GM19025 (cell line): ENCODE measurements at regions not wholly inside any gene's neighbourhood (a gene's known extent, or its start where the extent isn't known, plus 50 kb on each side); places are given as distances from the start of the nearest gene placed in this dataset.

Experiments
- ATAC-seq: cut with Tn5 transposase; IDR thresholded peaks from one replicate; pipeline ENCODE4 v1.9.1; 2021; ENCODE audit warnings: mild to moderate bottlenecking, low read depth, moderate library complexity; ENCODE audit not compliant: unreplicated experiment

DNA sequence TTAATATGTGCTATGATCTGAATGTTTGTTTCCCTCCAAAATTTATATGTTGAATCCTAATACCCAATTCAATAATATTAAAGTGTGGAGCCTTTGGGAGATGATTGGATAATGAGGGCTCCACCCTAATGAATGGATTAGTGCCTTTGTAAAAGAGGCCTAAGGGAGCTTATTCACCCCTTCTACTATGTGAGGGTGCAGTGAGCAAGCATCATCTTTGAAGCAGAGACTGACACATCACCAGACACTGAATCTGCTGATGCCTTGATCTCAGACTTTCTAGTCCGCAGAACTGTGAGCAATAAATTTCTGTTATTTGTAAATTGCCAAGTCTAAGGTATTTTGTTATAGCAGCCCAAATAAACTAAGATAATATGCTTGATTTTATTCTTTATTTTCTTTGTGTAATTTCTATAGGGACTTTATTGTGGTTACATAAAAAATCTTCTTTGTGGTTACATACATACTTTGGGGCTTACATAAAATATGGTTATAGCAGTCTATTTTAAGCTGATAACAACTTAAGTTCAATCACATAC lies 131.1 kb upstream of the SLC38A2 start:
- no peak for ATAC-seq

DNA sequence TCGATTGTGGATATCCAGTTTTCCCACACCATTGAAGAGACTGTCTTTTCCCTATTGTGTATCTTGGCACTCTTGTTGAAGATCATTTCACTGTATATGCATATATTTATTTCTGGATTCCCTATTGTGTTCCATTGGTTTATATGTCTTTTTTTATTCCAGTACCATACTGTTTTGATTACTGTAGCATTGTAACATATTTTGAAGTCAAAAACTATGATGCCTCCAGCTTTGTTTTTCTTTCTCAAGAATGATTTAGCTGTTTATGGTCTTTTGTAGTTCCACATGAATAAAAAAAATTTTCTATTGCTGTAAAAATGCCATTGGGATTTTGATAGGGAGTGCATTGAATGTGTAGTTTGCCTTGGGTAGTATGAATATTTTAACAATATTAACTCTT lies 128.1 kb upstream of the SLC38A2 start:
- ATAC-seq = no peak

DNA sequence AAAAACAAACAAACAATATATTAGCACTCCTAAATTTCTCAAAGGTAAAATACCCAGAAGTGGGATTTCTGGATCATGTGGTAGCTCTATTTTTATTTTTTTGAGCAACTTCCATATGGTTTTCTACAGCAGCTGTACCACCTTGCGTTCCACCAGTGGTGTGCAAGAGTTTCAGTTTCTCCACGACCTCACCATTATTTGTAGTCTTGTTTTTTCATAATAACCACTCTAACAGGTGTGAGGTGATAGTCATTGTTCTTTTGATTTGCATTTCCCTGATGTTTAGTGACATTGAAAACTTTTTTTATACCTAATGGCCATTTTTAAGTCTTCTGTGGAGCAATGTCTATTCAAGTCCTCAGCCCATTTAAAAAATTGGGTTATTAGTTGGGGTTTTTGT lies 127.3 kb upstream of the SLC38A2 start:
- ATAC-seq = peak; percentile 73

DNA sequence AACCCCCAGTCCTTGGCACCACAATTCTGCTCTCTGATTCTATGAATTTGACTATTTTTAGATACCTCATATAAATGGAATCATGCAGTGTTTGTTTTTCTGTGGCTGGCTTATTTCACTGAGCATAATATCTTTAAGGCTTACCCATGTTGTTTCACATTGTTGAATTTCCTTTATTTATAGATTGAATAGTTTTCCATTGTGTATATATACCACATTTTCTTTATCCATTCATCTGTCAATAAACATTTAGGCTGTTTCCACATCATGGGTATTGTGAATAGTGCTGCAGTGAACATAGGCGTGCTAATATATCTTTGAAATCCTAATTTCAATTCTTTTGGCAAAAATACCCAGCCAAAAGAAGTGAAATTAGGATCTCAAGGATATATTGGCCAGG lies 126.7 kb upstream of the SLC38A2 start:
- ATAC-seq = no peak

DNA sequence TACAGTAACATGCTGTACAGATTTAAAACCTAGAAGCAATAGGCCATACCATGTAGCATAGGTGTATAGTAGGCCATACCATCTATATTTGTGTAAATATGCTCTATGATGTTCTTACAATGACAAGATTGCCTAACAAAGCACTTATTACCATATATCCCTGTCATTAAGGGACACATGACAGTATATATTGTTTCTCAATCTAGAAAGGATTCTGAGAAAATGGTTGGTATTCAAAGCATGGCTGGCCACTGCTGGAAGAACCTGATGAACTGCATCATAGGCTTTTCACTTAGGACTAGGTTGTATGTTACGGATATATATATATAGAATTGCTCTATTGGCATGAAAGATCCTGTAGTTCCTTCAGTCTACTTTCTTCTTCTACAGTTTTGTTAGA lies 125.2 kb upstream of the SLC38A2 start:
- ATAC-seq = no peak

DNA sequence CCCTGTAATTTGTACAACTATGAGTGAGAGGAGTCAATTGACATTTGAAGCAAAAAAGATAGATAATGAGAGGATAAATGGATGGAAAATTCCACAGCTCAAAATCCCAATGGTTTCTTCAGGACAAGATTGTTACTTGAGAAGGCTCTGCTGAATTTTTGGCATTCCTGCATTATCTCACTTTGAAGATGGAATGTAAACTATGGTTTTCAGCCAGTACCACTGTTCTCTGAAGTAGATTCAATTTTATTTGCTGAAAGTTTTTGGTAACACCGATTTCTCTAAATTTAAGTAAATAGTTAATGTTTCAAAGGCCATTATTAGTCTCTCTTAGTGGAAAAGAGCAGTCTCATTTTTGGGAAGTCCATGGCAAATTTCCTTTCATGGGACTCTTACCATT lies 121.9 kb upstream of the SLC38A2 start:
- ATAC-seq = no peak

DNA sequence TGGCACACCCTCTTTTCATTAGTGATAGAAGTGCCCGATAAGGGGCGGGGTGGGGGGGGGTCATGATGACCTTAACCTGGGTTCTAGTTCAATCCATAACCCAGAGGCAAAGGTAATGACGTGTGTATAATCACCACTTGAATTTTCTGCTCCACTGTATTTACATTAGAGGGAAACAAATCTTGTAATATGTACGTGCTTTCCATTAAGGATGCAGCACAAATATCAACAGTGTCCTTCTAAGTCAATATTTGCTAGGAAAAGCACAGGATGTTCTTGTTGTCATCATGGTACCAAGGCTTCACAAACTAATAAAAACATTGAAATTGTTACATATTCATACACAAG lies 121.2 kb upstream of the SLC38A2 start:
- no peak for ATAC-seq

- no peak for ATAC-seq
Measured at GRCh38 chr12:46493150-46493833, 120.7 kb upstream of the SLC38A2 start.

- no peak for ATAC-seq
Measured at GRCh38 chr12:46492471-46493085, 120.0 kb upstream of the SLC38A2 start.

DNA sequence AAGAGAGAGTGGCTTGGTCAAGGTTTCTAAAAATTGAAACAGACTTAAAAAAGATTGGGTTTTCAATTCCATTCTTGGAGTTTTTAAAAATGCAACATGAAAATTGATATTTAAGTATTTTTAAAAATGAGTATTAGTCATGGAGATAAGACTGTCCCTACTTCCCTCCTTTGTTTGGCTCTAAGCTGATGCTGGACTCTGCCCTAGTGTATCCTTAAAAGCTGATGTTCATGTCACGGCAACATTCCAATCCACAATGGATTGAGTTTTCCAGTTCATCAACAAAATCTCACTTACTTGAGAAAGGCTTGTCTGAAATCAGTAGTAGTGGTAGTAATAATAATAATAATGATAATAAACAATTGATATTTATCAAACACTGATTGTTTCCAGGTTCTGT lies 119.0 kb upstream of the SLC38A2 start:
- ATAC-seq = no peak

GRCh38 chr12:46490635-46491034 lies 118.1 kb upstream of the SLC38A2 start:
- no peak for ATAC-seq

DNA sequence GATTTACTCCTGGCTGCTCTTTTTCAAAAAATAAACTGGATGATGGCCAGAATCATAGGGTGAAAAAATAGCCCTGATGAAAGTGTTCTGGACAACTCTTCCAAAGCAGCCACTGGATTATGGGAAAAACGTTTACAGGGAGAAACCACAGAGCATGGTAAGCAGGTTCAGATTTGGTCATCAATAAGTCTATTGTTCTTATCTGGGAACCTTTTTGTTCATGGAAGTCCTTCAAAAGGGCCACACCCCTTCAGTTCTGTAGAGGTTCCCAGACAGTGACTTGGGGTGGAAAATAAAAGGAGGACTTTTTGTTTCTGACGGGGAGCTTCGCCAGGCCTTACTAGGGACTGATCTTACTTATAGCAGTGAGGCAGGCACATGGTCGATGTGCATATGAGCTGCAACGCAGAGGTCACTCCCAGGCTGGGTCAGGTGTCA lies 117.4 kb upstream of the SLC38A2 start:
- ATAC-seq = no peak

DNA sequence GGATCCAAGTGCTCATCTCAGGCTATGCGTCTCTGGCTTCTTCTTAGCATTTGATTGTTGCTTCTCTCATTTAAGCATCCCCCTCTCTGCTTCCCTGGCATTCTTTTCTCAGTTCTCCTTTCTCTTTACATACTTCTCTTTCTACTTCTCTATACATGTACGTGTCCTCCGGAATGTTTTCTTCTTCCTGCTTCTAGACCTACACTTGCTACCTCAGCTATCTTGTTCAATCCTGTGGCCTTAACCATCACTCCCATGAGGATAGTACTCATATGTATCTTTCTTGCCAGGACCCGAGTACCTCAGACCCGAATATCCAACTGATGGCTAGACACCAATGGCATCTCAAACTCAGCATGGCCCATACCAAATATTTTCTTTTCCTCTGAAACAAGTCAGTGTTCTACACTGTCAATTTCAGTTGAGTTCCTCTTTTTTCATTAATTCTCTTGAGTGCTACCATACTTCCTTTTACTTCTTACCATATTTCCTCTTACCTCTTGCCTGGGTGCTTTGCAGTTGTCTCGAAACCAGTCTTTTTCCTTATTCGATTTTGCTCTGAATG lies 115.1 kb upstream of the SLC38A2 start:
- no peak for ATAC-seq

DNA sequence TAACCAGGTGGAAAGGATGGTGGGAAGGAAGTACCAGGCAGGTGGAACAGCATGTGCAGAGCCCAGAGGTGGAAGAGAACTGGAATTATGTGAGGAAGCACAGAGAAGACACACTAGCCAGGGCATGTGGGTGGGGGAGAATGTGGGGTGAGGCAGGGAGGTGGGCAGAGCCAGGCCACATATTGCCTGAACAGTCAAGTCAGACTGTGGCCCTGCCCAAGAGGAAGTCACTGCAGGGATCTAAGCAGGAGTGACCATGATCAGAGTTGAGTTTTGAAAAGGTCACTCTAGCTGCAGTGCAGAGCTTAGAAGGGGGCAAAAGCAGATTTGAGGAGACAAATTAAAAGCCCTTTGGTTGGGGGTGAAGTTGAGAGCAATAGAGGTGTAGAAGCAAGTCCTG lies 114.0 kb upstream of the SLC38A2 start:
- ATAC-seq = no peak

DNA sequence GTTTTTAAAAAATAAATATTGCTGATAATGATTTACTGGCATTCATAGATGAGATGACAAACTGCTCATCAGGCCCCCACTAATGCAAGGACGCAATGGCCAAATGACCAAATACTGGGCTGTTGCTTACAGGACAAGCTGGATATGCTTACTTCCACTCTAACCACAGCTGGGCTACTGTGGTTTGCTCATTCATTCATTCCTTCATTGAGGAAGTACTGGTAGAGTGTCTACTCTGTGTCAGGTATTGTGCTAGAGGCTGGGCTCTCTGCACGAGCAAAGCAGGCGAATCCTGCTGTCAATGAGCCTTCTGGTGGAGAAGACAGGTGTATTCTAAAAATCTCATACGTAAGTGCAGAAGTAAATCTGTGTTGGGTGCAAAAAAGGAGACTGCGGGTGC lies 113.3 kb upstream of the SLC38A2 start:
- no peak for ATAC-seq

DNA sequence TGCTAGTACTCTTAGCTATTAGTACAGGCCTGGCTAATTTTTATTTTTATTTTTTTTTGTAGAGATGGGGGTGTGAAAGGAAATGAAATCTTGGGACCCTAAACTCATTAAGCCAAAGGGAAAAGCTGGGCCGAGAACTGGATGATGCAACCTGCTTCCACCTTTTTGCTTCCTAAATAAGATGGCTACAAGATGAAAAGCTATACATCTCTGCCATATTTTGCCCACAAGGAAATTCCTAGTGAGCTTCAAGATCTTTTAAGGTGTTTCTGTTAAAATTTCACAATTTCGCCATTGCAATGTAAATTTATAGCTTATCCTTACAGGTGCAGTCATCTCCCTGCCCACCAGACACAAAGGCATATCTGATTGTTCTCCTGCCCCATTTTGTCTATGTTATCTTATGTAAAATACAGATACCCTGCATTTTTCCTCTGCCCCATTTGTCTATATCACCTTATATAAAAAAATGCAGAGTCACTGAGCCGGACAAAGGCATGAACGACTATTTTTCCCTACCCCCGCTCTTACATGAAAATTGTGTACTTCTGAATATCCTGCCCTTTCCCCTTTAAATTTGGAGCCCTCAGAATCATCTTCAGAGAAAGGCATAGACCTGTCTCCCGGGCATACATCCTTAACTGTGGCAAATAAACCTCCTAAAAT lies 112.0 kb upstream of the SLC38A2 start:
- no peak for ATAC-seq

DNA sequence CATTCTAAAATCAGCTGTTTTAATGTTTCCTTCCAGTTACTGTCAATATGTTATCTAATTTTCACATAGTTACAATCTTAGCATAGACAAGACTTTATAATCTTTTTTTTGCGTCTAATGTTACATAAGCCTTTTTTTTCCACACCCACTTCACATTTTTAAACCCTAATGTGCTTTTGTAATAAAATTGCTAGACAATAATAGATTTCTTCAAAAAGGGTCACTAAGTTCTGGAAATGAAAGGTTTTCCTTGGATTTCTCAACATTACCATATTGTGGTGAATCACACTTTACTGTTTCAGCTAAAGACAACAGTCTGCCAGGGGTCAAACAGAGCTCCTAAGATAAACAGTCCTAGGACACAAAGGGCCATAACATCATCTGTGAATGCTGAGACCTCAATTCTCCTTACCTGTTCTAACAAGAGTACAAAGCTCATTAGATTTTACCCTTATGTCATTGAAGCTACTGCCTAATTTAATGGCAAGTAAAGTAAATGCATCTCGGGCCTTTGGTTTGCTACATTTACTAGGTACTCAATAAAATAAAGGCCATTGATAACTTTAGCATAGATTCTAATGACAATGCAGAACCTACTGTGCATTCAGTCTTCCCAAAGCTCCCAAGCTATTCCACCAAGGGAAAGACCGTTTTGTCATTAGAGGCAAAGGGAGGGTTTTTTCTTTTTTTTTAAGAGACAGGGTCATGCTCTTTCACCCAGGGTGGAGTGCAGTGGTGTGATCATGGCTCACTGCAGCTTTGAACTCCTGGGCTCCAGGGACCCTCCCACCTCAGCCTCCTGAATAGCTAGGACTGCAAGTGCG lies 111.2 kb upstream of the SLC38A2 start:
- no peak for ATAC-seq

- ATAC-seq = no peak
Measured at GRCh38 chr12:46480724-46481123, 108.2 kb upstream of the SLC38A2 start.

GRCh38 chr12:46480316-46480715 lies 107.7 kb upstream of the SLC38A2 start:
- no peak for ATAC-seq

DNA sequence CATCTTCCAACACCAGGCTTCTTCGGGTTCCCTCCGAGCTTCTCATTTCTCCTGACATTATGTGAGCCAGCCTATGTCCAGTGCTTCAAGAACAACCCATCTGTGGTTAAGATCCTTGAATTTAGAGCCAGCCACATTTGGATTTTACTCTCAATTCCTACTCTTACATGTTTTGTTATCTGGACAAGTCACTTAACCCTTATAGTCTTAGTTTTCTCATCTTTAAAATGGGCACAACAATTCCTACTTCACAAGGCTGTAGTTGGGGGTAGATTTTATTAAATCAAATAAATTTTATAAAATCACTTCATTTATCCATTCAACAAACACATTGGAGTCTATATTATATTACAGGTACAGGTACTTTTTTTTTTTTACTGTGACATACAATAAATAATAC lies 105.5 kb upstream of the SLC38A2 start:
- ATAC-seq = no peak

GRCh38 chr12:46477541-46477940 lies 105.0 kb upstream of the SLC38A2 start:
- ATAC-seq = no peak
